Naive thymus-derived CD4-positive, alpha-beta T cell (primary cell): ENCODE measurements at regions not wholly inside any gene's neighbourhood (a gene's known extent, or its start where the extent isn't known, plus 50 kb on each side); places are given as distances from the start of the nearest gene placed in this dataset.
"Not testable (repeated sequence)": the region's sequence is repeated elsewhere in the genome, so short reads cannot be mapped to it uniquely, and the experiment has no call there.

ENCODE experiments used
- ATAC-seq: fragments of 150-1000 bp; cut with Tn5 transposase; 2 replicates; pipeline ENCODE4 v1.10.0; 2021; ENCODE audit warnings: mild to moderate bottlenecking, moderate library complexity
- CTCF ChIA-PET: fragments of 350-600 bp; sonication (Branson Sonifier 250); formaldehyde crosslinking; loops from one replicate; lab custom pipeline; 2021; ENCODE audit warnings: antibody characterized with exemption; lab: Charles Lee
- POLR2A ChIA-PET: fragments of 350-600 bp; sonication (Branson Sonifier 250); formaldehyde crosslinking; loops from one replicate; lab custom pipeline; 2021; ENCODE audit warnings: antibody characterized with exemption, inconsistent platforms; lab: Charles Lee
- DNase-seq, 9 donors: peaks; one replicate each; pipeline versions ENCODE4 v3.0.0 to v3.0.0-alpha.2; 2020 to 2022; ENCODE audit warnings: mixed read lengths in 1 of 9
- H3K27ac ChIP-seq: one replicate; pipeline ENCODE4 v1.7.0; 2013; ENCODE audit warnings: mild to moderate bottlenecking, low read depth, low read length, moderate library complexity
- H3K27me3 ChIP-seq, 2 donors: one replicate each; pipeline ENCODE4 v1.7.0; 2013; ENCODE audit warnings: low read length in 2 of 2, mild to moderate bottlenecking in 2 of 2, moderate library complexity in 2 of 2; ENCODE audit not compliant: control insufficient read depth in 2 of 2, insufficient read depth in 2 of 2
- H3K36me3 ChIP-seq, 3 experiments: 1 replicate in 2 of 3; 2 replicates in 1 of 3; pipeline ENCODE4 v1.7.0; 2013; ENCODE audit warnings: low read length in 3 of 3, mild to moderate bottlenecking in 3 of 3, moderate library complexity in 1 of 3; ENCODE audit not compliant: insufficient read depth in 3 of 3, control insufficient read depth in 2 of 3
- H3K4me1 ChIP-seq, 2 donors: one replicate each; pipeline ENCODE4 v1.7.0; 2013; ENCODE audit warnings: low read length in 2 of 2, mild to moderate bottlenecking in 2 of 2, moderate library complexity in 1 of 2; ENCODE audit not compliant: control insufficient read depth in 2 of 2, insufficient read depth in 2 of 2
- H3K4me3 ChIP-seq: 2 replicates; pipeline ENCODE4 v1.7.0; 2013; ENCODE audit warnings: mild to moderate bottlenecking, low read length
- H3K9me3 ChIP-seq, 3 experiments: 1 replicate in 2 of 3; 2 replicates in 1 of 3; pipeline ENCODE4 v1.7.0; 2013; ENCODE audit warnings: low read length in 3 of 3; ENCODE audit not compliant: control insufficient read depth in 2 of 3
- H3K27ac Mint-ChIP-seq, 9 donors: one replicate each; pipeline ENCODE4 v1.8.0; 2020 to 2022; ENCODE audit warnings: mixed read lengths in 9 of 9, mild to moderate bottlenecking in 8 of 9, moderate library complexity in 5 of 9, inconsistent platforms in 2 of 9
- H3K27me3 Mint-ChIP-seq, 5 donors: one replicate each; pipeline ENCODE4 v1.8.0; 2021 to 2022; ENCODE audit warnings: mixed read lengths in 5 of 5, mild to moderate bottlenecking in 1 of 5
- H3K36me3 Mint-ChIP-seq, 5 donors: one replicate each; pipeline ENCODE4 v1.8.0; 2020 to 2022; ENCODE audit warnings: mixed read lengths in 5 of 5, mild to moderate bottlenecking in 3 of 5, inconsistent platforms in 1 of 5
- H3K4me1 Mint-ChIP-seq, 7 donors: one replicate each; pipeline ENCODE4 v1.8.0; 2020 to 2022; ENCODE audit warnings: mixed read lengths in 7 of 7, mild to moderate bottlenecking in 3 of 7, inconsistent platforms in 1 of 7
- H3K4me3 Mint-ChIP-seq, 10 donors: one replicate each; pipeline ENCODE4 v1.8.0; 2020 to 2022; ENCODE audit warnings: mild to moderate bottlenecking in 10 of 10, mixed read lengths in 10 of 10, moderate library complexity in 6 of 10, inconsistent platforms in 2 of 10
- H3K9me3 Mint-ChIP-seq, 11 donors: one replicate each; pipeline ENCODE4 v1.8.0; 2020 to 2022; ENCODE audit warnings: mixed read lengths in 11 of 11, mild to moderate bottlenecking in 4 of 11, inconsistent platforms in 1 of 11, moderate library complexity in 1 of 11
- intact Hi-C, 2 donors: fragments of 100-400 bp; cut with micrococcal nuclease; formaldehyde crosslinking; loops; one replicate each; pipeline ENCODE4 v1.15.1; 2023

GRCh38 chr6:167690167-167690922, 136.4 kb upstream of the AFDN start:
- H3K9me3 ChIP-seq, H3K4me1 Mint-ChIP-seq, H3K4me1 ChIP-seq, POLR2A ChIA-PET, H3K36me3 Mint-ChIP-seq, intact Hi-C loops, H3K27ac ChIP-seq, H3K9me3 Mint-ChIP-seq, H3K4me3 ChIP-seq, H3K4me3 Mint-ChIP-seq, H3K27me3 ChIP-seq, H3K36me3 ChIP-seq, ATAC-seq, DNase-seq, H3K27ac Mint-ChIP-seq: not testable (repeated sequence)
- peaks cover 19 to 72% (median 31%) of the 10 kb centered on the region in 5 donors for H3K27me3 Mint-ChIP-seq
- CTCF ChIA-PET, result interaction anchor here (1.1 kb wide), 1 partner anchor 9 kb away, joined by 3 read pairs; no protein-coding TSS in a partner anchor

GRCh38 chr6:167690931-167691330, 135.8 kb upstream of the AFDN start:
- Mint-ChIP-seq H3K4me1 (peaks cover 0 to 1% (median 0%) of the 10 kb centered on the region in 7 donors), H3K27ac (no peak overlapping the region), H3K9me3 (peaks cover 0 to 4% (median 0%) of the 10 kb centered on the region in 11 donors), H3K36me3 (peaks cover 0 to 2% (median 0%) of the 10 kb centered on the region in 5 donors), H3K27me3 (peaks cover 17 to 69% (median 31%) of the 10 kb centered on the region in 5 donors), H3K4me3 (no peak overlapping the region)
- Histone ChIP-seq H3K4me3 (no peak overlapping the region), H3K27ac (no peak overlapping the region), H3K27me3 (no peaks in the 10 kb centered on the region), H3K36me3 (no peaks in the 10 kb centered on the region), H3K9me3 (no peaks in the 10 kb centered on the region), H3K4me1 (no peaks in the 10 kb centered on the region)
- intact Hi-C loops, result no loop called here
- DNase-seq, result no peak
- ATAC-seq, result no peak
- POLR2A ChIA-PET, result no interaction called here
- CTCF ChIA-PET, result interaction anchor here (1.1 kb wide), 1 partner anchor 8 kb away, joined by 3 read pairs; no protein-coding TSS in a partner anchor

GRCh38 chr6:167691533-167692312, 135.0 kb upstream of the AFDN start:
- Histone ChIP-seq H3K27me3 (no peaks in the 10 kb centered on the region), H3K4me3 (no peak overlapping the region), H3K9me3 (no peaks in the 10 kb centered on the region), H3K27ac (no peak overlapping the region), H3K36me3 (no peaks in the 10 kb centered on the region), H3K4me1 (no peaks in the 10 kb centered on the region)
- CTCF ChIA-PET, result no interaction called here
- Mint-ChIP-seq H3K4me3 (no peak overlapping the region), H3K36me3 (peaks cover 0 to 2% (median 0%) of the 10 kb centered on the region in 5 donors), H3K27ac (no peak overlapping the region), H3K9me3 (peaks cover 0 to 1% (median 0%) of the 10 kb centered on the region in 11 donors), H3K27me3 (peaks cover 17 to 72% (median 30%) of the 10 kb centered on the region in 5 donors), H3K4me1 (no peaks in the 10 kb centered on the region)
- DNase-seq (no peak), ATAC-seq (no peak)
- intact Hi-C loops, result no loop called here
- POLR2A ChIA-PET, result no interaction called here

- H3K27ac ChIP-seq, CTCF ChIA-PET, H3K4me3 ChIP-seq, H3K27me3 ChIP-seq, intact Hi-C loops, H3K27ac Mint-ChIP-seq, H3K36me3 Mint-ChIP-seq, ATAC-seq, H3K4me1 ChIP-seq, H3K4me3 Mint-ChIP-seq, H3K9me3 Mint-ChIP-seq, DNase-seq, H3K9me3 ChIP-seq, H3K36me3 ChIP-seq, POLR2A ChIA-PET: not testable (repeated sequence)
- Mint-ChIP-seq H3K4me1 (peaks cover 0 to 10% (median 0%) of the 10 kb centered on the region in 7 donors), H3K27me3 (peaks cover 17 to 66% (median 29%) of the 10 kb centered on the region in 5 donors)
Observed at GRCh38 chr6:167693478-167693877, 133.2 kb upstream of the AFDN start.

- Mint-ChIP-seq H3K4me1 (peaks cover 12 to 30% (median 19%) of the 10 kb centered on the region in 7 donors), H3K36me3 (peaks cover 0 to 2% (median 0%) of the 10 kb centered on the region in 5 donors), H3K4me3 (no peak overlapping the region), H3K9me3 (peaks cover 0 to under 1% (median 0%) of the 10 kb centered on the region in 11 donors), H3K27me3 (peaks cover 13 to 57% (median 23%) of the 10 kb centered on the region in 5 donors), H3K27ac (no peak overlapping the region)
- H3K4me3 ChIP-seq, result no peak overlapping the region
- no peak for DNase-seq
- H3K9me3 ChIP-seq, result no peaks in the 10 kb centered on the region
- ChIA-PET POLR2A (no interaction called here), CTCF (no interaction called here)
- intact Hi-C loops, result no loop called here
- H3K36me3 ChIP-seq, result no peaks in the 10 kb centered on the region
- ATAC-seq, result no peak
- H3K4me1 ChIP-seq, result peaks cover 0 to 17% of the 10 kb centered on the region in 2 donors
- H3K27ac ChIP-seq, result no peak overlapping the region
- H3K27me3 ChIP-seq, result no peaks in the 10 kb centered on the region
Observed at GRCh38 chr6:167695831-167696230, 130.9 kb upstream of the AFDN start.

DNA sequence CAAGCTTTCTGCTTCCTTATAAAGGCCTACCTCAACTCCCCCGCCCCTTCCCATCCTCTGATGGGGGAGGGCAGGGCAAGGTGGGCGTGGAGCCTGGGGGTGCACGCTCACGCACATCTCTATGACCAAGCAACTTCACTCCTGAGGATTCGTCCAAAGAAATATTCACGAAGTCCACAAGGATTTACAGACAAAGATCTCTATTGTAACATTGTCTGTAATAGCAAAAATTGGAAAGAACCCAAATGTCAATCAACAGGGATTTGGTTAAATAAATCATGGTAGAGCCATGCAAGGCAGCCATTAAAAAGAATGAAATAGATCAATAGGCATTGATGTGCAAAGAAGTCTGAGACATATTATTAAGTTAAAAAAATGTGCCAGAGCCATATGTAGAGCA, 130.4 kb upstream of the AFDN start:
- no peaks in the 10 kb centered on the region for H3K27me3 ChIP-seq
- CTCF ChIA-PET, result no interaction called here
- peaks cover 0 to 17% of the 10 kb centered on the region in 2 donors for H3K4me1 ChIP-seq
- peaks cover 12 to 58% (median 19%) of the 10 kb centered on the region in 5 donors for H3K27me3 Mint-ChIP-seq
- peaks cover 12 to 35% (median 19%) of the 10 kb centered on the region in 7 donors for H3K4me1 Mint-ChIP-seq
- no peak overlapping the region for H3K4me3 ChIP-seq
- H3K27ac ChIP-seq, result no peak overlapping the region
- no peaks in the 10 kb centered on the region for H3K9me3 ChIP-seq
- H3K27ac Mint-ChIP-seq, result no peak overlapping the region
- H3K36me3 ChIP-seq, result no peaks in the 10 kb centered on the region
- ATAC-seq (no peak), DNase-seq (no peak)
- no peak overlapping the region for H3K4me3 Mint-ChIP-seq
- intact Hi-C loops, result no loop called here
- no peaks in the 10 kb centered on the region for H3K9me3 Mint-ChIP-seq
- POLR2A ChIA-PET, result no interaction called here
- H3K36me3 Mint-ChIP-seq, result peaks cover 0 to 2% (median 0%) of the 10 kb centered on the region in 5 donors
